Cardiac muscle cell (in vitro differentiated cells and primary cell): ENCODE measurements at regions not wholly inside any gene's neighbourhood (a gene's known extent, or its start where the extent isn't known, plus 50 kb on each side); places are given as distances from the start of the nearest gene placed in this dataset.

Source experiments
- DNase-seq, 2 donors: peaks; one replicate each; pipeline versions ENCODE4 v3.0.0 to v3.0.0-alpha.2; 2010 to 2017; ENCODE audit warnings: low read depth in 1 of 2, low spot score in 1 of 2
- H3K27ac ChIP-seq: fragments of 200-600 bp; sonication (generic); 2 replicates; pipeline ENCODE4 v1.5.1; 2016
- H3K27me3 ChIP-seq: fragments of 200-600 bp; sonication (generic); 2 replicates; pipeline ENCODE4 v1.6.0; 2016; ENCODE audit warnings: control low read depth
- H3K36me3 ChIP-seq: fragments of 200-600 bp; sonication (generic); 2 replicates; pipeline ENCODE4 v1.5.1; 2016; ENCODE audit warnings: control low read depth
- H3K4me1 ChIP-seq: fragments of 200-600 bp; sonication (generic); 2 replicates; pipeline ENCODE4 v1.8.1; 2017; ENCODE audit warnings: low read depth, mild to moderate bottlenecking, mixed run types
- H3K4me3 ChIP-seq: fragments of 200-600 bp; sonication (generic); 2 replicates; pipeline ENCODE4 v1.5.1; 2016; ENCODE audit warnings: mild to moderate bottlenecking
- H3K9me3 ChIP-seq: fragments of 200-600 bp; sonication (generic); 2 replicates; pipeline ENCODE4 v1.5.1; 2017; ENCODE audit warnings: low read depth, mild to moderate bottlenecking, control low read depth
- TF ChIP-seq, protein P1 (sequence below): IDR thresholded peaks from 2 replicates; pipeline ENCODE4 v1.5.1; 2012; ENCODE audit warnings: low read depth, mild to moderate bottlenecking, low read length

DNA sequence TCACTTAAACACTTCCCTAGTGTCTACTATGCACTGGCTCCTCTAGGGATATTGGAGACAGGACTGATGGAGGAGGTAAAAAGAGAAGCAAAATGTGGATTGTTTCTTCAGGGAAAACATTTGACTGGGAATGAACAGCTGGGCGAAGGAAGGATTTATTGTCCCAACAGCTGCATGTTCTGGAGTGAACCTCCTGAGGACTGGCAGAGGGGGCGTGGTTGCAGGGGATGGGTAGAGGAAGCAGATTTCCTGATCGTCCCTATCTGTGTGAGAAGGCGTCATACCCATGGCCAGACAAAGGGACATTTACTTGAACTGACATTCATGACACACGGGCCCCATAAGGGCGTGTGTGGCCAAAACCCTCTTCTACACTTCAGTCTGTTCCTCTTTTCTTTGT lies 321.5 kb downstream of the MAP2K4 start:
- Histone ChIP-seq H3K27ac (no peak overlapping the region), H3K27me3 (no peaks in the 10 kb centered on the region), H3K9me3 (no peaks in the 10 kb centered on the region), H3K36me3 (no peaks in the 10 kb centered on the region), H3K4me1 (no peaks in the 10 kb centered on the region), H3K4me3 (no peak overlapping the region)
- no peak for DNase-seq
- TF ChIP-seq, protein P1, sequence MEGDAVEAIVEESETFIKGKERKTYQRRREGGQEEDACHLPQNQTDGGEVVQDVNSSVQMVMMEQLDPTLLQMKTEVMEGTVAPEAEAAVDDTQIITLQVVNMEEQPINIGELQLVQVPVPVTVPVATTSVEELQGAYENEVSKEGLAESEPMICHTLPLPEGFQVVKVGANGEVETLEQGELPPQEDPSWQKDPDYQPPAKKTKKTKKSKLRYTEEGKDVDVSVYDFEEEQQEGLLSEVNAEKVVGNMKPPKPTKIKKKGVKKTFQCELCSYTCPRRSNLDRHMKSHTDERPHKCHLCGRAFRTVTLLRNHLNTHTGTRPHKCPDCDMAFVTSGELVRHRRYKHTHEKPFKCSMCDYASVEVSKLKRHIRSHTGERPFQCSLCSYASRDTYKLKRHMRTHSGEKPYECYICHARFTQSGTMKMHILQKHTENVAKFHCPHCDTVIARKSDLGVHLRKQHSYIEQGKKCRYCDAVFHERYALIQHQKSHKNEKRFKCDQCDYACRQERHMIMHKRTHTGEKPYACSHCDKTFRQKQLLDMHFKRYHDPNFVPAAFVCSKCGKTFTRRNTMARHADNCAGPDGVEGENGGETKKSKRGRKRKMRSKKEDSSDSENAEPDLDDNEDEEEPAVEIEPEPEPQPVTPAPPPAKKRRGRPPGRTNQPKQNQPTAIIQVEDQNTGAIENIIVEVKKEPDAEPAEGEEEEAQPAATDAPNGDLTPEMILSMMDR = no peak

DNA sequence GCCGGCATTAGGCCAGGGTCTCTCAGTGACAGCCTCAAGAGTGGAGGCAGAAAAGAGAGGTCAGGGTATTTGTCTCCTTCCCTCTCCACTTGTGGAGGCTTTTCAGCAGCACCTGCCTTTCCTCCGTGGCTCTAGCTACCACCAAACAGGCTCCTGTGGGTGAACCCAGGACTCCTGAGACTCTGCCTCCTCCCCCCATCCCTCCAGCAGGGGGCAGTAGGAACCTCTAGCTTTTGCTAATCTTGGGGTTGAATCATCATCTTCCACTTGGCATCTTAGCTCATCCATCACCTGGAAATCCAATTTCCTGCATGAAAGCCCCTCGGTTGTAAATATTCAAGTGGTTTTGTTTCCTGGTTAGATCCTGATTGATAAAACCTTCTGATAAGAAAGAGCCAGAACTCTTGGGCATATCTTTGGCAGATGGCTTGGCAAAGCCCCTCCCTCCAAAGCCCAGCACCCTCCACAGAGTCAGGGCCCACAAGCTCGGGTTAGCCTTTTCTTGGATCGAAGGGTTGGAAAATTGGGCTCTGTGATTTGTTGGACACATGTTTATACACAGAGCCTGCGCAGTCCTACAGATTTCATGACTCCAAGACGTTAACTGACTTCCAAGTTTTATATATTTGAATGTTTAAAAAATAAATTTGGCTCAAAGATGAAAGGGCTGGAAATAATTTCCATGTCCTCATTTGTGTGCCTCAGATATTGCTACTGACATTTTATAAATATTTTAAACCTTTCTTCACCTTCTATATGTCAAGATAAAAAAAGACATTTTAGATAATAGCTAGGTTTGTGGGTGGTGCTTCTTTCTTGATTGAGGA lies 322.1 kb downstream of the MAP2K4 start:
- peak; percentile 2 to 21 for DNase-seq
- Histone ChIP-seq H3K36me3 (no peaks in the 10 kb centered on the region), H3K27ac (no peak overlapping the region), H3K4me3 (no peak overlapping the region), H3K27me3 (no peaks in the 10 kb centered on the region), H3K4me1 (no peaks in the 10 kb centered on the region), H3K9me3 (no peaks in the 10 kb centered on the region)
- TF ChIP-seq, protein P1 = peak; percentile 29

GRCh38 chr17:12348476-12348875 lies 317.2 kb upstream of the MYOCD start:
- no peaks in the 10 kb centered on the region for H3K27me3 ChIP-seq
- TF ChIP-seq, protein P1 = no peak
- no peak overlapping the region for H3K4me3 ChIP-seq
- no peaks in the 10 kb centered on the region for H3K4me1 ChIP-seq
- H3K36me3 ChIP-seq = no peaks in the 10 kb centered on the region
- DNase-seq = no peak
- H3K27ac ChIP-seq = no peak overlapping the region
- H3K9me3 ChIP-seq = no peaks in the 10 kb centered on the region

DNA sequence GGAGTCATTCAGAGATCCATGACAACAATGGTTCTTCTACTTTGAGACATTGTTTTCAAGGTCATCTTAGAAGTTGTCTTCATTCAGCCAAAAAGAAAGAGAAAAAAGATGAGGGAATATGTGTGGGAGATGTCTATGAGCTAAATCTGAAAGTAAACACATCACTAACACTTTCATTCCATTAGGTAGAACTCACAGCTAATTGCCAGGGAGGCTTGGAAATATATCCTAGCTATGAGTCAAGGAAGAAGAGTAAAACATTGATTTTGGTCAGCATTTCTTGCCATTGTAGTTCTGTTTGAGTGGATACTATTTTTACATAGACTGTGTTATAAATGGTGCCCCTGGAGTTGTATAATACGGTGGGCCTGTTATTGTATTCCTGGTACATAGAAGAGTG lies 316.4 kb upstream of the MYOCD start:
- Histone ChIP-seq H3K9me3 (no peaks in the 10 kb centered on the region), H3K4me1 (no peaks in the 10 kb centered on the region), H3K27me3 (no peaks in the 10 kb centered on the region), H3K4me3 (no peak overlapping the region), H3K36me3 (no peaks in the 10 kb centered on the region), H3K27ac (no peak overlapping the region)
- TF ChIP-seq, protein P1 = no peak
- no peak for DNase-seq

DNA sequence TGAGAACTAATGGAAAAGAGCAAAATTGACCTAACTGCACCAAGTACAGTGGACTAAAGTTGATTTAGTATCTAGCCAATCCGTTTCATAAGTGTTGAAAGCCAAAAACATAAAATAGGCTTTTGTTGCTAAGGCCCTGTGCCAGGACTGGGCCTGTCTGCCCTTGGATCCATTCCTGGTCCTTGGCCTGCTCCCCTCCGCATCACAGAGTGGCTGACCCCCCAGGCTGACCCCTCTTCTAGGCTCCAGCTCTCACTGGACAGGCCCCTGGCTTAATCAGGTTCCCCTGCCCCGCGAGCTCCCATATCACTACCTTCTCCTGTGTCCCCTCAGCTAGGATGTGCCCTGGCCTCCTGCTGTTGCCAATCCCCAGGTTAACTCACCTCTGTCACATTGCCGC lies 313.6 kb upstream of the MYOCD start:
- no peaks in the 10 kb centered on the region for H3K36me3 ChIP-seq
- H3K27me3 ChIP-seq = no peaks in the 10 kb centered on the region
- no peak overlapping the region for H3K4me3 ChIP-seq
- no peaks in the 10 kb centered on the region for H3K9me3 ChIP-seq
- TF ChIP-seq, protein P1 = no peak
- no peak overlapping the region for H3K27ac ChIP-seq
- no peaks in the 10 kb centered on the region for H3K4me1 ChIP-seq
- DNase-seq = no peak
